HG02588 (cell line): ENCODE measurements at regions not wholly inside any gene's neighbourhood (a gene's known extent, or its start where the extent isn't known, plus 50 kb on each side); places are given as distances from the start of the nearest gene placed in this dataset.

Source experiments
- ATAC-seq: cut with Tn5 transposase; IDR thresholded peaks from one replicate; pipeline ENCODE4 v1.9.1; 2021; ENCODE audit warnings: mild to moderate bottlenecking, moderate library complexity; ENCODE audit not compliant: unreplicated experiment

- no peak for ATAC-seq
Observed at GRCh38 chr2:56693501-56693900, 509.7 kb downstream of the CCDC85A start.

- no peak for ATAC-seq
Observed at GRCh38 chr2:56703001-56703400, 519.2 kb downstream of the CCDC85A start.

DNA sequence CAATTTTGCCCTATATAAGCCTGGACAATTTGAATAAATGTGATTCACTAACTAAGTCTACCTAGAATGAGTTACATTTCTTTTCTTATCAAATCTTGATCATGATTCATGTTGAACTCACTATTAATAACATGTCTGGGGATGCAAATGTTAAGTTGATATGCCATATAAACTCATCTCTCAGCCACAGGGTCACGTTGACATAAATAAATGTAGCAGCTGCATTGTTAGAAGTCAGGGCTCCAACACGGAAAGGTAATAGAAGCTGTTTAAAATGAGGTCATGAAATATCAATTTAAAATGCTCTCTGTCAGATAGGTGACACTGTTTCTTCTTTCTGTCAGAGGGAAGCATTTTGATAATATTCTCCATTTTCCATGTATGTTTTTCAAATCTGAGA is 521.9 kb downstream of the CCDC85A start:
- ATAC-seq, result no peak

DNA sequence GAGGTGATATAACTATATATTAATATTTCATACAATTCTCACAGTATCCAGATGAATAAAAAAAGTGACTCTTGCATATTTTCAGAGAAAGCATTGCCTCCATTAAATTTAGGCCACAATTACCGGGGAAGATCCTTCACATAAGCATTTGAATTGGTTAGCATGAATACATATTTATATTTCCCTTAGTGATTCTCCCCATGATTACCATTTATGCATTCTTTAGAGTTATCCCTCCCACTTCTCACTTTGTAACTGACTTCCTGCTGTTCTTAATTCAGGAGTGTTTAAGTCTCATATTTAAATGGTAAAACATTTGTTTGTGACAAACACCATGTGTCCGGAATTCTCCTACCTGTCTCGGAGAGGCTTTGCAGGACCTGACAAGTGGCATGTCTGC is 523.4 kb downstream of the CCDC85A start:
- no peak for ATAC-seq

DNA sequence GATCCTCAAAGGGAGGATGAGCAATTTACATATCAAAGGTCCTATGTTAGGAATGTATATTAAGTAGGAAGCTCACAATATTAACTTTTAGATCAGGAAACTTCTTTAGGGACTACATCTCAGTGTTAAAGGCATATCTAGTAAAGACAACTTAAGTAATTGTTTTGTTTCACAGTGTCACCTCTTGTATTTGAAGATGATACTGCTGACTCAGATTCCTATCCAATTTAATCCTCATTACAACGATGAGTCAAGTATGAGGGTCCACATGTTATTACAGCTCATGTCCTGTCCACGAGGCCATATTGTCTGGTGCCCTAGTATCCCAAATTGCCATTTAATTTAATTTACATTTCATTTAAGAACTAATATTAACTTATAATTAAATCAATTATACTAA is 523.9 kb downstream of the CCDC85A start:
- ATAC-seq, result no peak

GRCh38 chr2:56709181-56709580 is 525.4 kb downstream of the CCDC85A start:
- ATAC-seq, result no peak

- no peak for ATAC-seq
Observed at GRCh38 chr2:56713161-56713676, 529.4 kb downstream of the CCDC85A start.

GRCh38 chr2:56713978-56714377 is 530.2 kb downstream of the CCDC85A start:
- no peak for ATAC-seq

DNA sequence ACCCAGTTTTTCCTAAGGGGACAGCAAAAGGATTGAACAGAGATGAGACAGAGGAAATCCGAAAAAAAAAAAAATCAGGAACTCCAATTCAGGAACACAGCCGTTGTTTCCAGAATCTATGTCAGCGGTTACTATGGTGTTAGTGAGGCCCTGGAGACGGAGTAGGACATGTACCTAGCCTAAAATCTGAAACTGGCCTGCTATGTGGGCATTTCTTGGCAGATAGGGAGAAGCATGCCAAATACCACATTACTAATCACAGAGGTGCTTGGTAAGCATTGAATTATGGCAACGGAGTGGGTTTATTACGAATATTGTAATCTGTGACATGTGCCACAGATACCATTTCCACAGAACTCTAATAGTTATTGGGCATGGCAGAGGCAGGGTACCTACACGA is 530.6 kb downstream of the CCDC85A start:
- ATAC-seq, result no peak

GRCh38 chr2:56715683-56716082 is 531.9 kb downstream of the CCDC85A start:
- ATAC-seq, result no peak

- no peak for ATAC-seq
Observed at GRCh38 chr2:56718413-56718812, 534.6 kb downstream of the CCDC85A start.

DNA sequence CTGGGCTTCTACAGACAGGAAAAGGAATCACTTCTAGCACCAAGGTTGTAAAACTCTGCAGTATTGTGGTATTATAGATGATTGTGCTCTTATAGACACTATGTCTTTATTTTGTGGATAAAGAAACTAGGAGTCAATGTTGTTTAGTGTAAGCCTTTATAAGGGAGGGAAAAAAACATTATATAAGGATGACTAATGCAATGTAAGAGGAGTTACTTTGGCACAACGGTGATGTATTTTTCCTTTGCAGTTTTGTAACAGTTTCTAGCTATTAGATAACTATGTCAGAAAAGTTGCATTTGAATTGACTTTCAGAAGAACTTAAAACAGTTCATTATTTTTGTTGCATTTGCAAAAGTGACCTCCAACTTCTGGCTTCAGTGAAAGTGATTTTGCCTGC is 545.4 kb downstream of the CCDC85A start:
- ATAC-seq, result no peak

GRCh38 chr2:56732946-56733345 is 549.2 kb downstream of the CCDC85A start:
- no peak for ATAC-seq

- ATAC-seq, result no peak
Observed at GRCh38 chr2:56739413-56739812, 555.6 kb downstream of the CCDC85A start.

DNA sequence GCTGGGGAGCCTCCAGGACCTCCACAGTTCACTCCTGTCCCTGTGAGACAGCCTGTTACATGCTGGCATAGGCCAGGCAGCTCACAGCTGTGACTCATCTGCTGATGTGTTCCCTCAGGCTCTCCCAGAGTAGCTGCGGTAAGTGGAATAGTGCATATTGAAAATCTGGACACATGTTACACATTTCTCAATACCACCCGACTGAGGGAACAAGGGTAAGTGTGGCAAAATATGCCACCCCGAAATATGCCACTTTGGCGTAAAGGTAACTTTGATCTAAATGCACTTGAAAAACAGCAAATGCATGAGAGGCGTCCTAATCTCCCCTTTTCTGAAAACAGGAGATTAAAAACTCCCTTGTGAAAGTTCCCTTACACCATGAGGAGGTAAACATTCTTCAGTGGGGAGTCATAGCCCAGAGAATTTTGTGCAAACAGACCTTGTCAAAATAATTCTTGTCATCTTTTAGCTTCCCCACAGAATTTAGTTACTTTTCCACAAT is 557.9 kb downstream of the CCDC85A start:
- no peak for ATAC-seq

DNA sequence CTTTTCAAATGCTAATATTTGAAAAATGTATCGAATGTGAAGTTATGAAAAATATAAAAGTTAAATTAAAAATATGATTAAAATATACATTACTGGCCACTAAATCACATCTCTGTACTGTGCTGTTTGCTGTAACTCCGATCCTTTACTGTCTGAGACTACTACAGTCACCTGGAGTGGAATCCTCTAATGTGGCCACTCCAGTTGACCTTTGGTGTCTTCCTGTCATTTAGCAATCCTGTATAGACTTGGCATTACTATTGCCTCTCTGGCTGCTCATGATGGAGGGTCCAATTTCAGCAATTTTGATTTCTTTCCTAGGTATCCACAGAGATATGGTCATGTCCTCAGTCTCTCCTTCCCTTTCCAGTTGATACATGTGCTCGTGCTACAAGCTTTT is 560.0 kb downstream of the CCDC85A start:
- no peak for ATAC-seq

- no peak for ATAC-seq
Observed at GRCh38 chr2:56749152-56749752, 565.5 kb downstream of the CCDC85A start.

DNA sequence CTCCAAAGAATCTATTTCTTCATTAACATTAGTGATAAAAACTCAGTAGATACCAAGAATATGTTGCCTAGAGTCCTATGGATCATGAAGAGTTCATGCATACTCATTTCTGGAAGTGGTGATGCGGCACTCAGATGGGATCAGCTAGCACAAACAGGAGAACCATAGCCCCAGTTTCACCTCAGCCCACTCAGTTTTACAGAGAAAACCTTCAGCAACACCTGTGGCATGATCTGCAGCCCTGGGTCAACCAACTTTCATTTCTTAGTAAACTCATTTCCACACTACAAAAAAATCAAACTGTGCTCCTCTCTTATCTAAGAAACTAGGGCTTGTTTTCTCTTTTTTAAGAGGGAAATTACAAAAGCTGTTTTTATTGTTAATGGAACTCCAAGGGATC is 569.4 kb downstream of the CCDC85A start:
- ATAC-seq, result no peak

GRCh38 chr2:56754066-56754615 is 570.4 kb downstream of the CCDC85A start:
- no peak for ATAC-seq

- no peak for ATAC-seq
Observed at GRCh38 chr2:56754627-56755026, 570.8 kb downstream of the CCDC85A start.

- no peak for ATAC-seq
Observed at GRCh38 chr2:56757884-56758545, 574.2 kb downstream of the CCDC85A start.

- no peak for ATAC-seq
Observed at GRCh38 chr2:56763683-56764082, 579.9 kb downstream of the CCDC85A start.
